Stimulated activated CD4-positive, alpha-beta T cell treated with anti-CD3 and anti-CD28 coated beads, Interleukin-1b, Interleukin-23, amount 100 ng/mL, for 1 hour (primary cell): ENCODE measurements at regions not wholly inside any gene's neighbourhood (a gene's known extent, or its start where the extent isn't known, plus 50 kb on each side); places are given as distances from the start of the nearest gene placed in this dataset.

Experiments
- DNase-seq, 2 donors: peaks; one replicate each; pipeline ENCODE4 v3.0.0-alpha.2; 2020; ENCODE audit warnings: low read depth in 2 of 2

- no peak for DNase-seq
These were observed 813.6 kb upstream of the ALCAM start for GRCh38 chr3:104553121-104553520.

GRCh38 chr3:104554425-104554824, 812.3 kb upstream of the ALCAM start:
- DNase-seq: no peak

- no peak for DNase-seq
These were observed 811.0 kb upstream of the ALCAM start for GRCh38 chr3:104555728-104556127.

GRCh38 chr3:104556372-104557078, 810.2 kb upstream of the ALCAM start:
- DNase-seq: no peak

GRCh38 chr3:104561324-104561723, 805.4 kb upstream of the ALCAM start:
- no peak for DNase-seq

DNA sequence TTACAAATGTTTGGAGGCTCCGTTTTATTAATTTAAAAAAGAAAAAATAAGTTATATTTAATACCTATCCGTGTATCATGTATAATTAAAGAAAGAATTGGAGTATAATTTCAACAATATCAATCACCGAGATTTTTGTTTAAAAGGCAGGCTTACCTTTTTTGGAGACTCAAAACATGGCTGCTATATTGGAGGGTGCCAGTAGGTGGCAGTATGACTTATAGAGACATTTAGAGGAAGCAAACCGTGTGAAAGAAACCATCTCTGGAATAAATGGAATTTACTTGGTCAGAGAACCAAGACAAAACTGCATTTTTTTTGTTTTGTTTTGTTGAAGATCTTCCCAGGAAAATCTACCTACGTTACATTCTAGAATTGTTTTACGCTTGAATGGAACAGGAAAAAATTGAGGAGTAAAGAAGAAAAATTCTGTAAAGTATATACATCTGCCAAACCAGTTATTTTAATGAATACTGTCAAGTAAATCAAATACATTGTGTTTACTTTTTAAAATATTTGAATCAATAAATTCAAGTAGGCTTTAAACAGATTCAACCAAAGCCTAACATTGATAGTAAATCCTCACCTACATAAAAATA, 802.6 kb upstream of the ALCAM start:
- peak; percentile 23 to 38 for DNase-seq

- no peak for DNase-seq
These were observed 800.7 kb upstream of the ALCAM start for GRCh38 chr3:104566054-104566453.

DNA sequence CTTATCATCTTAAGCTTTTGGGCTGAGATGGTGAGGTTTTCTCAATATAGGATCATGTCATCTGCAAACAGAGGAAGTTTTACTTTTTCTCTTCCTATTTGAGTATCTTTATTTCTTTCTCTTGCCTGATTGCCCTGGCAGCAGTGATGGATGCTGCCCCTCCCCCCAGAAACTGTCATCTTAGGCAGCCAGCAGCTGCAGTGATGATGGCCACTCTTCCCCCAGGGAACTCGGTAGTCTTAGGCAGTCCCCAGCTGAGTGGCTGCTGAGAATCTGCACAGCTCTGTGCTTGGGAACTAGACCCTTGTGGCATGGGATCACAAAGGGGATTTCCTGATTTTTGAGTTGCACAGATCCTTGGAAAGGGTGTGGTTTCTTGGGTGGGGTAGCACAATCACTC, 791.1 kb upstream of the ALCAM start:
- DNase-seq: no peak

- no peak for DNase-seq
These were observed 788.2 kb upstream of the ALCAM start for GRCh38 chr3:104578558-104578957.

- DNase-seq: no peak
These were observed 784.6 kb upstream of the ALCAM start for GRCh38 chr3:104582092-104582491.

- DNase-seq: no peak
These were observed 782.0 kb upstream of the ALCAM start for GRCh38 chr3:104584682-104585081.

DNA sequence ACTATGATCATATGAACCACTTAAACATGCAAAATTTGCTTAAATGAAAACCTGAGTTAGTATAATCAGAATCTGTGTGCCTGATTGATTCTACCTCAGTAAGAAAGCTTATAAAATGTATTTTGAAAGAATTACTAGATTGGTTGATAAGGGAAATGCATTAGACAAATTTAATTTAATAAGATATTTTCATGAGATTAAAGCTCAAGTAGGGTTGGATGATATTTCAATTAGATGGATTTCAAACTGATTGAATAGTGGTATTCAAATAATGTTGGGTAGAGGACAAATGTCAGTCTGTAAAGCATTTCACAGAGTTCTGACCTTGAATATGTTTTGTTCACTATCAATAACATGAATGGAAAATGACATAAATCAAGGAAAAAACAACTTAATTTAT, 780.4 kb upstream of the ALCAM start:
- no peak for DNase-seq

DNA sequence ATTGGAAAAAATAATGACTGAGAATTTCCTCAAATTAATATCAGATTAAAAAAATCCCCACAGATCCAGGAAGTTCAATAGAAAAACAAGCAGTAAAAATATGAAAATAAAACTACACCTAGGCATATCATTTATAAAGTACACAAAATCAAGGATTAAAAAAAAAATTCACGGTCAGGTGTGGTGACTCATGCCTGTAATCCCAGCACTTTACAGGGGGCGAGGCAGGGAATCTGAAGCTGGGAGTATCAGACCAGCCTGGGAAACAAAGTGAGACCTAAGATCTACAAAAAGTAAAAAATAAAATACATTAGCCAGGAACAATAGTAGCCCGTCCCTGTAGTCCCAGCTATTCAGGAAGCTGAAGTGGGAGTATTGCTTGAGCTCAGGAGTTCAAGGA, 778.3 kb upstream of the ALCAM start:
- DNase-seq: no peak

DNA sequence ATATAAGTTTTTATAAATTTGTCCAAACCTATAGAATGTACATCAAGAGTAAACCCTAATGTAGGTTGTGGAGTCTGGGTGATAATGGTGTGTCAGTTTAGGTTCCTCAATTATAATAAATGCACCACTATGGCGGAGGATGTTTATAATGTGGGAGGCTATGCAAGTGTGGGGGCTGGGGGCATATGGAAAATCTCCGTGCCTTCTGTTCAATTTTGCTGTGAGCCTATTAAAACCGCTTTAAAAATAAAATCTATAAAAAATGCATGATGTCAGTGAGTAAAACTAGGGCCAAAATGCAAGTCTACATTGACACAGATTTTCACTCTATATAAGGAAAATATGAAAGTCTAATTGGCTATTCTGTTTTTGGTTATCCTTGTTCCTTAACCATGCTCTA, 774.9 kb upstream of the ALCAM start:
- DNase-seq: no peak

DNA sequence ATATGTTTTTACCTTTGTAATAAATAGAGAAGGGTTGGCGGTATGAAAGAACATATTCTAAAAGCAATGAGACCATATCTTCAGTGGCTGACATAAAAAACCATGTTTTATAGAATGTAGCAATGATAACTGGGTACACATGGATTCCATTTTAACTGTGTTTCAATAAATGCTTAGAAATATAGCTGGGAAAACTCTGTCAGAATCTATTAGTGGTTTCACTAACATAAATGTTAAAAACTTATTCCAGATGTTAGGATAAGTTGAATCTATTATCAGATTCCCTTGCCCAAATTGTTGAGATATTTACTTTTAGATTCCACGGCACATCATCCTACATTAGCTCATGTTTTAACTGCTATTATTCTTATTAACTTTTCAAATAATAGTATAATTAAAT, 772.2 kb upstream of the ALCAM start:
- DNase-seq: no peak

- no peak for DNase-seq
These were observed 770.7 kb upstream of the ALCAM start for GRCh38 chr3:104596054-104596453.

DNA sequence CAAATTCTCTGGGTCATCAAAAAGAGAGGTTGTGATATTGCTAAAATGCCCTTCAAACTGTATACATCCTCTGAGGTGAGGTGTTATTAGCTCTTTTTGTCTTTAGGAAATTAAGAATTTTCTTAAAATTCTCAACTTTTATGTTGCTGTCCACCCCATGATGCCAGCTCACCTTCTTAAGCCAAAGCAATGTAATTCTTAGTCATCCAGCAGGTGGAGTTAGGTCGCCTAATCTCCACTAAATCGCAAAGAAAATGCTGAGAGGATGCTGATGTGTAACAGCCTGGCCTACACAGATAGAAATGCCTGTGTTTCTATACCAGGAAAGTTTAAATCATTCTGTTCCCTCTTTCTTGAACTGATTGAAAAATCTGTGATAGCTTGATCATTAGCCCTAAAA, 770.2 kb upstream of the ALCAM start:
- no peak for DNase-seq

DNA sequence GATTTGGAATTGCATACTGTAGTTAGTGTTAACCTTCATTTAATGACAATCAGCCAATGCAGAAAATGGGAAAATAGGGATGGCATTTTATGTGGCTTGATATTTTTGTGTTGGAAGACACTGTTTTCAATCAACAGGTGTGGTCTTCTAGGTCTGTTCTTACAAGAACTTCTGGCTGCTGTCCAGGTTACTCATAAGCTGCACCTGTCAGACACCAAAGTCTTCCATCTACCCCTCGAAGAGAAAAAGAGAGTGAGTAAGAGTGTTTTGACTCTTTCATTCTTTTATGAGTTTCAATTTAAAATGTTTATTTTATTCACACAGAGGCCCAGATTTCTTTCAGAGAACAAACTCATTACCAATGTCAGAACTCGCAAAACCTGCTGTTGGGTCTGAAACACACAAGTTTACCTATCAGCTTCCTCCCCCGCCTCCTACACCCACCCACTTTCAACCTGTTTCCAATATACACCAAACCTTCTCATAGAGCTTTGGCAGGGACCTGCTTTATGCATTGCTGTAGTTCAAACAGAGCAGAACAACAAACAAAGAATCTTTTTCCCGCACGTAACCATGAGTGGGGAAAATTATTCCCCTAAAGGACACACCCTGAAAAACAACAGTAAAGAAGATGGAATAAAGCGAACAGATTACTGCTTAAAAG, 767.7 kb upstream of the ALCAM start:
- DNase-seq: no peak

DNA sequence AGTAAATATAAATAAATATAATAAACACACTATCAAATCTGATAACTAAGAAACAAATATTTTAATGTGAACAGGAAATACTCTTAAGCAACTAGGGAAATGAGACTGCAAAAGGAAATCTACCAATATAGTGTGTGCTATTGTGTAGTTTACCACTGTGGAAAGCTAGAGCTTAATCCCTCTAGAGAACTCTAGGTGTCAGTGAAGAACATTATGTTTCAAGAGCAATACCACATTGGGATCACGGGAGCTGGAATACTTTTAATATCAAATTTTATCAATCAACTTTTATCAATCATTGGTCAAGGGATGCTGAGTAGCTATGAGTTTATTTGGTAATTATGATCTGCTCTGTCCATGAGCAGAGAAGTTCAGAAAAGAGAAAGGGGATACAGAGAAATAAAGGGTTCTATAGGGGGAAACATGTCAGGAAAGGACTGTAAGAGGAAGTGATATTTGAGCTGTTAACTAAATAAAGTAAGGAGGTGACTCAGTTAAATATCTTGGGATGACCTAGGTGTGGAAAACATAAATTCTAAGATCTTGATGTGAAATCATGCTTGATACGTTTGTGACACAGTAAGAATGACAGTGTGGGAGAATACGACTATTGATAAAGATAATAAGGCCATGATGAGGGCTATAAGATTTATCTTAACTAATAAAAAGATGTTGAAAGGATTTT, 762.2 kb upstream of the ALCAM start:
- DNase-seq: no peak

DNA sequence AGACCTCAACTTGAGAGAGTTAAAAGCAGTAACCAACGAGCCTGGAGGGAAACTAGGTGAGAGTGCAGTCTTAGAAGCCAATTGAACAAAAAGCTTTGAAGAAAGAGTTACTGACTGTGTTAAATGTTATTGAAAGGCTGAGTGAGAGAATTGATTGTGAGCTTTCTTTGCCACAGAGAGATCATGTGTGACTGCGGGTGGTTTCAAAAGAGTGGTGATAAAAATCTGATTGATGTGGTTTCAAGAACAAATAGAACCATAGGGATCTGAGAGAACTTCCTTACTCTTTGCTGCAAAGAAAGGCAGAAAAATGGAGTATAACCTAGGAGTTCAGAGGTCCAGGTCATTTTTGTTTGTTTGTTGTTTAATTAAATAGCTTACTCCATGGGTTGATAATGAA, 759.9 kb upstream of the ALCAM start:
- no peak for DNase-seq

DNA sequence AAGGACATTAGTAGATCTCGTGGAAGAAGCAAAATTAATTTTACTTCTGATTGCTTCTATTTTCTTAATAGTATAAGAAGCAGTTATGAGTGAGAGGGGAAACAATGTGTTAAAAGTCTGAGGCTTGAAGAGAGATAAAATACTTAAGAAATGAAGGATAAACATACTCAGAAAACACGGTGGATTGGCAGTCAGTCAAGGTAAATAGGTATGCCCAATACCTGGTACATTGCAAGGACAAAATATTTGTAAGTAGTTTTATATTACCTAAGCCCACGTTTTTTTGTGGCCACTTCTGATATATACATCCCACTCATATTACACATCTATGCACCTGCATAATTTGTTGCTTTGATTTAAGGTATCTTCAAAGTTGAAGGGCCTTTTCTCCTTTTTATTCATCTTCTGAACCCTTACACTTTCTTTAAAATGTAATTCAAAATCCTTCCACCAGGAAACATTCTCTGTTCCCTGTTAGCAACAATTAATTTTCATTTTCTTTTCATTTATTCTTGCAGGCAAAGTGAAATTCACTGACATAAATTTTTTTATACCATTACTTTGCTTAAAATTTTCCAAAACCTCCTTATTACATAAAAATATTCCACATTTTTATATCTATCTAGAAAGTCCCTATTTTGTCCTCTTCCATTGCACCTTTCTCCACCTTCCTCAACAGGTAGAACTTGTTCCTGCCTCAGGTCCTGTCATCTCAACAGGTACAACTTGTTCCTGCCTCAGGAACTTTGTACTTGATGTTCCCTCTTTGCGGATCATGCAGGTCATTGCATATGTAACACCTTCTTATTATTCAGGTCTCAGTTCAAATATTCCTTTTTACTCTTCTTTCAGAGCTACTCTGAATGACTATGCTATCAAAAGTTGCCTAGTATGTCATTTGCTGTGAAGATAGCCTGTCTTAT, 755.7 kb upstream of the ALCAM start:
- no peak for DNase-seq

DNA sequence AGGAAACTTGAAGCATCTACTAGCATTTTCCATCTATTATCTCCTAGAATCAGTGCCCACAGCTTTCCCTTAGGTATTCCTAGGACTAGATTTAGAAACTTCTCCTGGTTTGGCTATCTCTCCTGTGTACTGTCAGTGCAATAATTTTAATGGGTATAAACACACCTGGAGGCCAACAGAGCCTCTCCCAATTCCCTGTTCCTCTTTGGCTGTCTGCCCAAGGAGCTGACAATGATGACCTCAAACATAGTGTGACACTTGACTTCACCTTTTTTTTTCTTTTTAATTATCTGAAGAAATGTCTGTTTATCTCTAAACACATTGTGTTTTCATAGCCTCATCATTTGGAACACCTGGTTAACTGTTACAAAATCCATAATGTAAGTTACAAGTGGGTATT, 754.5 kb upstream of the ALCAM start:
- no peak for DNase-seq
